Fibroblast of lung (primary cell): ENCODE measurements at regions not wholly inside any gene's neighbourhood (a gene's known extent, or its start where the extent isn't known, plus 50 kb on each side); places are given as distances from the start of the nearest gene placed in this dataset.

ENCODE experiments used
- DNase-seq, 2 donors: peaks; one replicate each; pipeline versions ENCODE4 v3.0.0 to v3.0.0-alpha.2; 2010; ENCODE audit warnings: low read depth in 2 of 2
- H2AFZ ChIP-seq: 2 replicates; pipeline ENCODE4 v1.5.1; 2012; ENCODE audit warnings: low read length, control low read depth, inconsistent platforms
- H3K27ac ChIP-seq: 2 replicates; pipeline ENCODE4 v1.5.1; 2011; ENCODE audit warnings: low read length, control low read depth; ENCODE audit not compliant: insufficient read depth
- H3K27me3 ChIP-seq: 2 replicates; pipeline ENCODE4 v1.5.1; 2011; ENCODE audit warnings: mild to moderate bottlenecking, low read length; ENCODE audit not compliant: control insufficient read depth, insufficient read depth
- H3K36me3 ChIP-seq: 2 replicates; pipeline ENCODE4 v1.5.1; 2011; ENCODE audit warnings: low read length; ENCODE audit not compliant: control insufficient read depth, insufficient read depth
- H3K4me1 ChIP-seq: 2 replicates; pipeline ENCODE4 v1.5.1; 2011; ENCODE audit warnings: low read length; ENCODE audit not compliant: control insufficient read depth, insufficient read depth; ENCODE audit errors: extremely low read depth
- H3K4me2 ChIP-seq: 2 replicates; pipeline ENCODE4 v1.5.1; 2011; ENCODE audit warnings: low read length, control low read depth; ENCODE audit not compliant: insufficient read depth; ENCODE audit errors: extremely low read depth
- H3K4me3 ChIP-seq, 4 experiments: fragments of 200-600 bp in 1 of 4; sonication (generic) in 1 of 4; replicated peaks in 1 of 4; 2 replicates each; pipeline ENCODE4 v1.5.1; 2011 to 2016; ENCODE audit warnings: low read length in 4 of 4, low read depth in 3 of 4, mild to moderate bottlenecking in 3 of 4, control low read depth in 2 of 4, inconsistent platforms in 1 of 4, mixed read lengths in 1 of 4; ENCODE audit not compliant: insufficient read depth in 1 of 4; ENCODE audit errors: control extremely low read depth in 1 of 4
- H3K79me2 ChIP-seq: 2 replicates; pipeline ENCODE4 v1.5.1; 2012; ENCODE audit warnings: mild to moderate bottlenecking, low read length, inconsistent platforms; ENCODE audit not compliant: control insufficient read depth, insufficient read depth
- H3K9ac ChIP-seq: 2 replicates; pipeline ENCODE4 v1.5.1; 2011; ENCODE audit warnings: mild to moderate bottlenecking, low read length, control low read depth; ENCODE audit not compliant: insufficient read depth
- H3K9me3 ChIP-seq: 2 replicates; pipeline ENCODE4 v1.5.1; 2012; ENCODE audit warnings: low read depth, low read length; ENCODE audit not compliant: control insufficient read depth, insufficient read depth
- H4K20me1 ChIP-seq: 2 replicates; pipeline ENCODE4 v1.5.1; 2011; ENCODE audit warnings: low read length; ENCODE audit not compliant: control insufficient read depth, insufficient read depth; ENCODE audit errors: extremely low read depth
- CTCF ChIP-seq, 2 donors: IDR thresholded peaks in 1 of 2; conservative IDR thresholded peaks in 1 of 2; 1 replicate in 1 of 2; 2 replicates in 1 of 2; pipeline ENCODE4 v1.5.1; 2011 to 2012; ENCODE audit warnings: low read length in 2 of 2, control low read depth in 1 of 2, inconsistent platforms in 1 of 2, low read depth in 1 of 2, mild to moderate bottlenecking in 1 of 2
- EZH2 ChIP-seq: IDR thresholded peaks from 2 replicates; pipeline ENCODE4 v1.5.1; 2012; ENCODE audit warnings: low read length, control low read depth, mild to moderate bottlenecking; ENCODE audit errors: missing control alignments

GRCh38 chr4:181013162-181013561 lies 1230.0 kb upstream of the TENM3 start:
- Histone ChIP-seq H3K4me1 (no peaks in the 10 kb centered on the region), H3K79me2 (no peaks in the 10 kb centered on the region), H3K27ac (no peak overlapping the region), H3K9me3 (no peaks in the 10 kb centered on the region), H3K4me2 (no peak overlapping the region), H4K20me1 (no peaks in the 10 kb centered on the region), H3K27me3 (no peaks in the 10 kb centered on the region), H3K4me3 (no peak overlapping the region), H3K9ac (no peak overlapping the region), H3K36me3 (no peaks in the 10 kb centered on the region), H2AFZ (no peak overlapping the region)
- DNase-seq: no peak
- TF ChIP-seq CTCF (conservative IDR thresholded peaks at IDR 0.05 in 1 of 2, IDR thresholded peaks at IDR 0.05 in 1 of 2; ENCODE audit: low read depth in 1 of 2, low read length in 2 of 2) (no peak), EZH2 (no peak)

- no peaks in the 10 kb centered on the region for H3K36me3 ChIP-seq
Measured at GRCh38 chr4:181017038-181017437, 1226.2 kb upstream of the TENM3 start.

DNA sequence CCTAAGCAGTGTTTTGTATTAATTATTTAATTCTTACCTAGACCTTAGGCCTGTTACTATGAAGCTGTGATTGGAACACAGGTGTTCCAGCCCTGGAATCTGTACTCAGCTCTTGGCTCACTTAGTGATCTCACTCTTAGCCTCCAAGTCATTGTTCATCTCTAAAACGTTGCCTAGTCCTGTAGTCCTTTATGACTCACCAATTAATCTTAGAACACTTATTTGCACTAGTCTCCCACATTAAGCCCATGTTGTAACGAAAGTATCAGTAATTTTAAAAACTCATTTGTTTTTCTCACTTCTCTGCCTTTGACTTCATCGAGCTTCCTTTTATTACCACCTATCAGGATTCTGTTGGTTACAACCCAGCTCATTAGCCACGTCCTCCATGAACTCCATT lies 1224.7 kb upstream of the TENM3 start:
- no peak overlapping the region for H3K9ac ChIP-seq
- no peak overlapping the region for H3K4me2 ChIP-seq
- H3K36me3 ChIP-seq: no peaks in the 10 kb centered on the region
- no peak overlapping the region for H2AFZ ChIP-seq
- no peaks in the 10 kb centered on the region for H3K4me1 ChIP-seq
- no peak for TF ChIP-seq EZH2
- no peak for TF ChIP-seq CTCF (conservative IDR thresholded peaks at IDR 0.05 in 1 of 2, IDR thresholded peaks at IDR 0.05 in 1 of 2; ENCODE audit: low read depth in 1 of 2, low read length in 2 of 2)
- H3K27ac ChIP-seq: no peak overlapping the region
- H3K27me3 ChIP-seq: no peaks in the 10 kb centered on the region
- H4K20me1 ChIP-seq: no peaks in the 10 kb centered on the region
- H3K4me3 ChIP-seq: no peak overlapping the region
- H3K79me2 ChIP-seq: no peaks in the 10 kb centered on the region
- H3K9me3 ChIP-seq: no peaks in the 10 kb centered on the region
- DNase-seq: no peak

More at GRCh38 chr4:181017038-181017437, 1226.2 kb upstream of the TENM3 start:
- H4K20me1 ChIP-seq: no peaks in the 10 kb centered on the region
- no peaks in the 10 kb centered on the region for H3K9me3 ChIP-seq
- no peak for DNase-seq
- TF ChIP-seq CTCF (conservative IDR thresholded peaks at IDR 0.05 in 1 of 2, IDR thresholded peaks at IDR 0.05 in 1 of 2; ENCODE audit: low read depth in 1 of 2, low read length in 2 of 2) (no peak), EZH2 (no peak)
- H2AFZ ChIP-seq: no peak overlapping the region
- no peak overlapping the region for H3K9ac ChIP-seq
- H3K79me2 ChIP-seq: no peaks in the 10 kb centered on the region
- H3K27ac ChIP-seq: no peak overlapping the region
- no peaks in the 10 kb centered on the region for H3K27me3 ChIP-seq
- no peak overlapping the region for H3K4me2 ChIP-seq
- no peak overlapping the region for H3K4me3 ChIP-seq
- no peaks in the 10 kb centered on the region for H3K4me1 ChIP-seq
